Endothelial cell of umbilical vein (primary cell): ENCODE measurements at regions not wholly inside any gene's neighbourhood (a gene's known extent, or its start where the extent isn't known, plus 50 kb on each side); places are given as distances from the start of the nearest gene placed in this dataset.

Source experiments
- CTCF ChIP-seq, 2 donors: IDR thresholded peaks; 1 replicate in 1 of 2; 2 replicates in 1 of 2; pipeline ENCODE4 v1.5.1; 2011; ENCODE audit warnings: low read length in 2 of 2, mild to moderate bottlenecking in 2 of 2, moderate library complexity in 2 of 2, control low read depth in 1 of 2, inconsistent platforms in 1 of 2, low read depth in 1 of 2; ENCODE audit not compliant: insufficient read depth in 1 of 2; ENCODE audit errors: extremely low read depth in 1 of 2
- MAX ChIP-seq: IDR thresholded peaks from 2 replicates; pipeline ENCODE4 v1.6.1; 2011; ENCODE audit not compliant: insufficient read depth, insufficient read length
- MYC ChIP-seq: IDR thresholded peaks from one replicate; pipeline ENCODE4 v1.6.1; 2011; ENCODE audit warnings: mild to moderate bottlenecking, low read depth, low read length
- POLR2A ChIP-seq: IDR thresholded peaks from 2 replicates; pipeline ENCODE4 v1.6.1; 2012; ENCODE audit warnings: low read depth, mild to moderate bottlenecking, control low read depth, low read length
- POLR2AphosphoS5 ChIP-seq: IDR thresholded peaks from 2 replicates; pipeline ENCODE4 v1.6.1; 2012; ENCODE audit warnings: low read depth, mild to moderate bottlenecking, control low read depth, low read length, moderate library complexity; ENCODE audit not compliant: insufficient read depth

GRCh38 chr13:73674570-73674969 lies 459.6 kb downstream of the KLF12 start:
- TF ChIP-seq CTCF (IDR thresholded peaks at IDR 0.05; ENCODE audit: extremely low read depth in 1 of 2, insufficient read depth in 1 of 2, low read depth in 1 of 2, low read length in 2 of 2) (no peak), MYC (no peak), POLR2AphosphoS5 (no peak), POLR2A (no peak), MAX (no peak)
